Urothelium cell line (cell line): ENCODE measurements at regions not wholly inside any gene's neighbourhood (a gene's known extent, or its start where the extent isn't known, plus 50 kb on each side); places are given as distances from the start of the nearest gene placed in this dataset.

Source experiments
- DNase-seq: peaks from one replicate; pipeline ENCODE4 v3.0.0; 2011; ENCODE audit warnings: low spot score, mixed read lengths
- FAIRE-seq: peaks from 2 replicates; lab custom pipeline; 2011; peaks lifted over from hg19 to GRCh38; lab: Jason Lieb, UNC

GRCh38 chr20:63117151-63117550 lies 98.8 kb downstream of the YTHDF1 start:
- FAIRE-seq (no peak), DNase-seq (no peak)

- peak; percentile 87 for DNase-seq
- peak; percentile 5 for FAIRE-seq
Observed at GRCh38 chr20:63116412-63117106, 99.4 kb downstream of the YTHDF1 start.

GRCh38 chr20:63115651-63116411 lies 100.1 kb downstream of the YTHDF1 start:
- FAIRE-seq (no peak), DNase-seq (no peak)

- DNase-seq (no peak), FAIRE-seq (no peak)
Observed at GRCh38 chr20:63114693-63115311, 101.1 kb downstream of the YTHDF1 start.

GRCh38 chr20:63114006-63114692 lies 101.8 kb downstream of the YTHDF1 start:
- DNase-seq = no peak
- FAIRE-seq = no peak

GRCh38 chr20:63112491-63113219 lies 103.3 kb downstream of the YTHDF1 start:
- FAIRE-seq = no peak
- DNase-seq = no peak

GRCh38 chr20:63108247-63108646 lies 101.5 kb upstream of the BHLHE23 start:
- DNase-seq = no peak
- FAIRE-seq = no peak

GRCh38 chr20:63107449-63108200 lies 100.9 kb upstream of the BHLHE23 start:
- DNase-seq = no peak
- no peak for FAIRE-seq

GRCh38 chr20:63106765-63107448 lies 100.1 kb upstream of the BHLHE23 start:
- FAIRE-seq (no peak), DNase-seq (no peak)

- FAIRE-seq = no peak
- DNase-seq = no peak
Observed at GRCh38 chr20:63106108-63106764, 99.5 kb upstream of the BHLHE23 start.

- DNase-seq = no peak
- FAIRE-seq = no peak
Observed at GRCh38 chr20:63105211-63106107, 98.7 kb upstream of the BHLHE23 start.

- FAIRE-seq (no peak), DNase-seq (no peak)
Observed at GRCh38 chr20:63104312-63105181, 97.8 kb upstream of the BHLHE23 start.

GRCh38 chr20:63103402-63104311 lies 96.9 kb upstream of the BHLHE23 start:
- DNase-seq (no peak), FAIRE-seq (no peak)

GRCh38 chr20:63102721-63103375 lies 96.1 kb upstream of the BHLHE23 start:
- FAIRE-seq (peak; percentile 98), DNase-seq (peak; percentile 86)
